ENCODE measurements at regions not wholly inside any gene's neighbourhood (a gene's known extent, or its start where the extent isn't known, plus 50 kb on each side); places are given as distances from the start of the nearest gene placed in this dataset.

DNA sequence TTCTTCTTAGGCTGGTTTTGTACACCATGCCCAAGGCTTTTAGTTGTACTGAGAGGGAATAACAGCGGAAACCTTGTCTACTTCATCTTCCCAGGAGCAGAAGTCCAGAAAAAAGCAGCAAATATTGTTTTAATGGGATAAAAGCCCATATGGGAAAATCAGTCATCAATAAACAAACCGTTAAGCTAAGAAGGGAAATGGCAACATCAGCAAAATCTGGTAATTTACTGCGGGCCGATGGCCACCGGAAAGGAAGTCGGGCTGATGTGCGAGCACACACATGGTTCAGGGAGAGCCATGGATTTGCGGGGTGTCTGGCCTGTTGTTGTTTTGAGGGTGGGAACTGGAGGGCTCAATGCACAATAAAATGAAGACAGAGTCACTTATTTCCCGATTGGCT is 300.7 kb upstream of the RAB6C start:
- H3K27ac ChIP-seq (ENCODE audit: poor library complexity, severe bottlenecking), result no peak overlapping the region
- H3K27me3 ChIP-seq (ENCODE audit: insufficient read depth, poor library complexity, severe bottlenecking), result no peaks in the 10 kb centered on the region
- TF ChIP-seq, protein P1, sequence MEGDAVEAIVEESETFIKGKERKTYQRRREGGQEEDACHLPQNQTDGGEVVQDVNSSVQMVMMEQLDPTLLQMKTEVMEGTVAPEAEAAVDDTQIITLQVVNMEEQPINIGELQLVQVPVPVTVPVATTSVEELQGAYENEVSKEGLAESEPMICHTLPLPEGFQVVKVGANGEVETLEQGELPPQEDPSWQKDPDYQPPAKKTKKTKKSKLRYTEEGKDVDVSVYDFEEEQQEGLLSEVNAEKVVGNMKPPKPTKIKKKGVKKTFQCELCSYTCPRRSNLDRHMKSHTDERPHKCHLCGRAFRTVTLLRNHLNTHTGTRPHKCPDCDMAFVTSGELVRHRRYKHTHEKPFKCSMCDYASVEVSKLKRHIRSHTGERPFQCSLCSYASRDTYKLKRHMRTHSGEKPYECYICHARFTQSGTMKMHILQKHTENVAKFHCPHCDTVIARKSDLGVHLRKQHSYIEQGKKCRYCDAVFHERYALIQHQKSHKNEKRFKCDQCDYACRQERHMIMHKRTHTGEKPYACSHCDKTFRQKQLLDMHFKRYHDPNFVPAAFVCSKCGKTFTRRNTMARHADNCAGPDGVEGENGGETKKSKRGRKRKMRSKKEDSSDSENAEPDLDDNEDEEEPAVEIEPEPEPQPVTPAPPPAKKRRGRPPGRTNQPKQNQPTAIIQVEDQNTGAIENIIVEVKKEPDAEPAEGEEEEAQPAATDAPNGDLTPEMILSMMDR (IDR thresholded peaks at IDR 0.05; ENCODE audit: poor library complexity, severe bottlenecking), result no peak
- no peaks in the 10 kb centered on the region for H3K4me1 ChIP-seq (ENCODE audit: insufficient read depth, poor library complexity, severe bottlenecking)
- no peaks in the 10 kb centered on the region for H3K9me3 ChIP-seq (ENCODE audit: severe bottlenecking)
- DNase-seq (ENCODE audit: low spot score), result no peak
- H3K4me3 ChIP-seq (ENCODE audit: severe bottlenecking), result no peak overlapping the region
- no peaks in the 10 kb centered on the region for H3K36me3 ChIP-seq (ENCODE audit: low read depth)
- ATAC-seq (ENCODE audit: low read depth), result no peak

DNA sequence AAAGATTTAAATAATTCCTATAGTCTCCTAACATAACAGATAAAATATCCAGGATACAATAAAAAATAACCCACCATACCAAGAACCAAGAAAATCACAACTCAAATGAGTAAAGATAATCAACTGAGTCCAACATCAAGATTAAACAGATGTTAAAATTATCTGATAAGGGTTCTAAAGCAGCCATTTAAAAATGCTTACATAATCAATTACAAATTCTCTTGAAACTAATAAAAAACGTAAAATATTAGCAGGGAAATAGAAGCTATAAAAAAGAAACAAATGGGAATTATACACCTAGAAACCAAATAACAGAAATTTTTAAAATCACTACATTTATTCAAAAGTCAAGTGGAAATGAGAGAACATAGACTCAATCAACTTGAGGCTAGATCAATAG is 297.7 kb upstream of the RAB6C start:
- no peaks in the 10 kb centered on the region for H3K27me3 ChIP-seq (ENCODE audit: insufficient read depth, poor library complexity, severe bottlenecking)
- TF ChIP-seq, protein P1 (IDR thresholded peaks at IDR 0.05; ENCODE audit: poor library complexity, severe bottlenecking), result no peak
- H3K4me1 ChIP-seq (ENCODE audit: insufficient read depth, poor library complexity, severe bottlenecking), result no peaks in the 10 kb centered on the region
- H3K9me3 ChIP-seq (ENCODE audit: severe bottlenecking), result no peaks in the 10 kb centered on the region
- no peak overlapping the region for H3K27ac ChIP-seq (ENCODE audit: poor library complexity, severe bottlenecking)
- no peak for ATAC-seq (ENCODE audit: low read depth)
- DNase-seq (ENCODE audit: low spot score), result no peak
- H3K36me3 ChIP-seq (ENCODE audit: low read depth), result no peaks in the 10 kb centered on the region
- H3K4me3 ChIP-seq (ENCODE audit: severe bottlenecking), result no peak overlapping the region

DNA sequence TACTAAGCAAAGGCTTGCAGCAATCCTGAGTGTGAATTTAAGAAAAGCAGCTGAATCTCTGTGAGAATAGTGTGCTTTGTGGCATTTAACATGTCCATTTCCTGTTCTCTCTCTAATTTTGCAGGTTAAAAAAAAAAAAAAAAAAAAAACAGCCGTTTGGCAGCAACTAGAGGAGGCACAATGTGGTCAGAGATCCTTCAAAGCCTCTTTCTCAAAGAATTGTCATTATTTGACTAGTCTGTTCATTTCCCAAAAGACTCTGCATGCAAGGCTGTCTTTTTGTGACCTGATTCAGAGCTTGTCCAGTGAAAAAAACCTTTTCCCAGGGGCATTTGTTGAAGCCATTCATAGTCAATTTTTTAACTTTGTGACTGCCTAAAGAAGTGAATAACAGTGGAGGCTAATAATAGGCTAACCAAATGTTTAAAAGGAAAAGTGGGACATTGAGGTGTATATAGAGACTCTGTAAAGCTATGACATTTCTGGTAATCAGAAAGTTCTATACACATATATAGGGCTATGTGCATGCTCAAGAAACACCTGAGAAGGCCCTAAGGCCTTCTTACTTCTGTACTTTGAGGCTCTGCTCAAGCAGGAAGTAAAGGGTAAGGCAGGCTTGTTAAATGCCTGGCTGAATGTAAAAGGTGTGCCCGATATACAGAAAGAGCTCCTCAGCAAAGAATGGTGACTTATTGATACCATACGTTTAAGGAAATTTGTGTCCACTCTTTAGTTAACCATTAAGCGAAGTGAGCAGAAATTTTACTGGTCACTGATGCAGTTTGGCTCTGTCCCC is 289.6 kb upstream of the RAB6C start:
- Histone ChIP-seq H3K27ac (ENCODE audit: poor library complexity, severe bottlenecking) (no peak overlapping the region), H3K9me3 (ENCODE audit: severe bottlenecking) (no peaks in the 10 kb centered on the region), H3K27me3 (ENCODE audit: insufficient read depth, poor library complexity, severe bottlenecking) (no peaks in the 10 kb centered on the region), H3K36me3 (ENCODE audit: low read depth) (no peaks in the 10 kb centered on the region), H3K4me3 (ENCODE audit: severe bottlenecking) (no peak overlapping the region), H3K4me1 (ENCODE audit: insufficient read depth, poor library complexity, severe bottlenecking) (no peaks in the 10 kb centered on the region)
- DNase-seq (ENCODE audit: low spot score), result no peak
- ATAC-seq (ENCODE audit: low read depth), result no peak
- TF ChIP-seq, protein P1 (IDR thresholded peaks at IDR 0.05; ENCODE audit: poor library complexity, severe bottlenecking), result no peak

DNA sequence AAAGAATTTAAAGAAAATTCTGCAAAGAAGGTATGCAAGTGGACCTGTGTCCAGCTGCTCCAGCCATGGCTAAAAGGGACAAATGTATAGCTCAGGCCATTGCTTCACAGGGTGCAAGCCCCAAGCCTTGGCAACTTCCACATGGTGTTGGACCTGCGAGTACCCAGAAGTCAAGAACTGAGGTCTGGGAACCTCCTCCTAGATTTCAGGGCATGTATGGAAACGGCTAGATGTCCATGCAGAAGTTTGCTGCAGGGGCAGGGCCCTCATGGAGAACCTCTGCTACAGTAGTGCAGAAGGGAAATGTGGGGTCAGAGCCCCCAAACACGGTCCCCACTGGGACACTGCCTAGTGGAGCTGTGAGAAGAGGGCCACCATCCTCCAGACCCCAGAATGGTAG is 284.0 kb upstream of the RAB6C start:
- TF ChIP-seq, protein P1 (IDR thresholded peaks at IDR 0.05; ENCODE audit: poor library complexity, severe bottlenecking), result no peak
- no peak for ATAC-seq (ENCODE audit: low read depth)
- Histone ChIP-seq H3K4me1 (ENCODE audit: insufficient read depth, poor library complexity, severe bottlenecking) (no peaks in the 10 kb centered on the region), H3K9me3 (ENCODE audit: severe bottlenecking) (no peaks in the 10 kb centered on the region), H3K27ac (ENCODE audit: poor library complexity, severe bottlenecking) (no peak overlapping the region), H3K36me3 (ENCODE audit: low read depth) (no peaks in the 10 kb centered on the region), H3K4me3 (ENCODE audit: severe bottlenecking) (no peak overlapping the region), H3K27me3 (ENCODE audit: insufficient read depth, poor library complexity, severe bottlenecking) (no peaks in the 10 kb centered on the region)
- no peak for DNase-seq (ENCODE audit: low spot score)

DNA sequence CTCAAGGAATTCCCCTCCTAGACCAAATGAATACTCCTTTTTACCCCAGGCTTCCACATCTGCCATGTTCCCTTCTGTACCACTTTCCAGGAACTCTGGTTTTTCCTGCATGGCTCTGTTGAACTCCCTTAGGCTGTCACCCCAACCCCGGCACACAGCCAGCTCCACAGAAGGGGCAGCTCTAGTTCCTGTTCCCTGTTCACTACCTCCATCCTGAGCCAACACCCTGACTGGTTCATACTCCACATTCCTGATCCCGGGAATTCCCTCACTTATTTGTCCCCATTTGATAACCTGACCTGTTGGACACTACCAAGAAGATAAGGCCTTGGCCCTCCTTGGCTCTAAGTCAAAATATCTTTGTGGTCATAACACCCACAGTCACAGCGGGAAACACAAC is 280.9 kb upstream of the RAB6C start:
- Histone ChIP-seq H3K4me3 (ENCODE audit: severe bottlenecking) (no peak overlapping the region), H3K4me1 (ENCODE audit: insufficient read depth, poor library complexity, severe bottlenecking) (no peaks in the 10 kb centered on the region), H3K9me3 (ENCODE audit: severe bottlenecking) (no peaks in the 10 kb centered on the region), H3K27ac (ENCODE audit: poor library complexity, severe bottlenecking) (no peak overlapping the region), H3K27me3 (ENCODE audit: insufficient read depth, poor library complexity, severe bottlenecking) (no peaks in the 10 kb centered on the region), H3K36me3 (ENCODE audit: low read depth) (no peaks in the 10 kb centered on the region)
- TF ChIP-seq, protein P1 (IDR thresholded peaks at IDR 0.05; ENCODE audit: poor library complexity, severe bottlenecking), result no peak
- DNase-seq (ENCODE audit: low spot score), result no peak
- no peak for ATAC-seq (ENCODE audit: low read depth)
